ENCODE measurements at regions not wholly inside any gene's neighbourhood (a gene's known extent, or its start where the extent isn't known, plus 50 kb on each side); places are given as distances from the start of the nearest gene placed in this dataset.

DNA sequence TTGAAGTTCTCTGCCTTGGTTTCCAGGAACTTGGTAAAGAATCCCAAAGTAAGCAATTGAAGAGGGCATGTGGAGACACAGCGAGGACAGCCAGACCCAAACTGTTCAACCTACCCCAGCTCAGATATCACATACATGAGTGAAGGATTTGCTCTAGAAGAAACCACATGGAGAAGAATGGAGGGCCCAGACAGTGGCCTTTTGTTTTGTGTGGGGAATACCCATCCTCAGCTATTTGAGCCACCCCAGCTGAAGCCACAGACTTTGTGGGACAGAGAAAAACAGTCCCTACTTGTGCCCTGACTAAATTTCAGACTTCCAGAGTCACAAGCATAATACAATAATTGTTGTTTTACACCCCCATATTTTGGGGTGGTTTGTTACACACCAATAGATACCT, 387.1 kb downstream of the ZSWIM6 start:
- DNase-seq = no peak
- Histone ChIP-seq H3K36me3 (replicated peaks; ENCODE audit: control insufficient read depth, insufficient read depth, low read length) (no peaks in the 10 kb centered on the region), H3K27me3 (ENCODE audit: control insufficient read depth, insufficient read depth, low read length) (no peaks in the 10 kb centered on the region), H3K4me3 (ENCODE audit: insufficient read depth, low read depth, low read length) (no peak overlapping the region)

DNA sequence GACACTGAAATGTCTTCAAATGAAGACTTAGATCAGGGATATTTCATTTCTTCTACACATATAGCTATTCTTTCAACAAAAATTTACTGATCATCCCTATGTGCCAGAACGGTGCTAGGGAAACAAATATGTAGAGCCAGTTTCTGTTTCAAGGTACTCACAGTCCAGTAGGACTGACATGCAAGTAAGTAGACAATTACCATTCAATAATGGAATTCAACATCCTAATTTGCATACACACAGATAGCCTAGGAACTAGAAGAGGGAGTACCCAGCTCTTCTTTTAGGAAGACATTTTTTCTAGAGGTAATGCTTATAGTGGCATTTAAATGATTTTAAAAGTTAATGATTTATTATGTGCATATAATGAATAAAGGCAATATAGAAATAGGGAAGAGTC, 388.8 kb downstream of the ZSWIM6 start:
- Histone ChIP-seq H3K4me3 (ENCODE audit: insufficient read depth, low read depth, low read length) (no peak overlapping the region), H3K36me3 (replicated peaks; ENCODE audit: control insufficient read depth, insufficient read depth, low read length) (no peaks in the 10 kb centered on the region), H3K27me3 (ENCODE audit: control insufficient read depth, insufficient read depth, low read length) (no peaks in the 10 kb centered on the region)
- DNase-seq = no peak

DNA sequence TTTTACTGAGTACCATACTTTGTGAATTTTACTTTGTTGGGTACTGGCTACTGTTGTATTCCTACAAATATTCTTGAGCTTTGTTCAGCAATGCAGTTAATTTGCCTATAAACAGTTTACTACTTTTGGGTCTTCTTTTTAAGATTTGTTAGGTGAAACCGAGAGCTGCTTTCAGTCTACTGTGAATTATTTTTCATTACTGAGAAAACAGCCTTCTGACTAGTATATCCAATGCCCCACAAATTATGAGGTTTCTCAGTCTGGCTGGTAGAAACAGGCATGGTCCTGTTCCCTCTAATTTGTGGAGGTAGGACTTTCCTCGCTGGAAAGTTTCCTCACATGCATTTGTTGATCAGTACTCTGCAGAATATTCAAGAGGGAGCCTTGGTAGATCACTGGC, 392.0 kb downstream of the ZSWIM6 start:
- DNase-seq = no peak
- no peaks in the 10 kb centered on the region for H3K36me3 ChIP-seq (replicated peaks; ENCODE audit: control insufficient read depth, insufficient read depth, low read length)
- no peaks in the 10 kb centered on the region for H3K27me3 ChIP-seq (ENCODE audit: control insufficient read depth, insufficient read depth, low read length)
- H3K4me3 ChIP-seq (ENCODE audit: insufficient read depth, low read depth, low read length) = no peak overlapping the region

DNA sequence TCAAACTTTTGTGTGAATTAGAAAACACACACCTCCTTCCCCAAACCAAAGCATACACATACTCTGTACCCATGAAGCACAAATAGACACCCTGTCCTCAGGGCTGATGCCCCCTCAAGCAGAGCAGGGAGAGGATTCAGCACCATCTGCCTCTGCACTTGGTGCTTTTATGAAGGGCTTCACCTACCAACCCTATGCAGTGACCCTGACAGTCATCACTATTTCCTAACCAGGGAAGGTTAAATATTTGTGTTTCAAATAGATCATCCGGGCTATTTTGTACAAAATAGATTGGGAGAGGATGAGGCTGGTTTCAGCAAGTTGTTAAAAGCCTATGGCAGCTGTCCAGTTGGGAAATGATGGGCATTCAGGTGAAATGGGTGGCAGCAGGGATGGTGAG, 396.2 kb downstream of the ZSWIM6 start:
- Histone ChIP-seq H3K36me3 (replicated peaks; ENCODE audit: control insufficient read depth, insufficient read depth, low read length) (no peaks in the 10 kb centered on the region), H3K4me3 (ENCODE audit: insufficient read depth, low read depth, low read length) (no peak overlapping the region), H3K27me3 (ENCODE audit: control insufficient read depth, insufficient read depth, low read length) (no peaks in the 10 kb centered on the region; the same call in 1 of the 2 replicates)
- DNase-seq = no peak

DNA sequence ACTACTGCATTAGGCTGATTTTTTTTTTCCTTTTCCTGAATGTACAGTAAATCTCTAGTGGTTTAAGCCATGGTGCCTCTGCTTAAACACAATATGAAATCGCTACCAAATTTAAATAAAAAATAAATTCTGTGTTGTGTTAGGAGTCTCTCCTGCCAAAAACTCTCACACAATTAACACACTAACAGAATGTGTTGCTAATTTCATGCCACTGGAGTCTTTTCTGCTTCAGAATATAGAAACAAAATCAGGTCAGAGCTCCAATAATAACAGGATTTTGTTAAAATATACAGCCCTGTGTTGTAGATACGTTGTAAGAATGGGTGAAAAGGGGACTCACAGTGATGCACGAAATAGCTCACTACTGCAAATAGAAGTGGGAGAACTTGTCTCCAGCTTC, 398.8 kb downstream of the ZSWIM6 start:
- Histone ChIP-seq H3K27me3 (ENCODE audit: control insufficient read depth, insufficient read depth, low read length) (no peaks in the 10 kb centered on the region; the same call in 1 of the 2 replicates), H3K4me3 (ENCODE audit: insufficient read depth, low read depth, low read length) (no peak overlapping the region), H3K36me3 (replicated peaks; ENCODE audit: control insufficient read depth, insufficient read depth, low read length) (no peaks in the 10 kb centered on the region)
- DNase-seq = no peak

DNA sequence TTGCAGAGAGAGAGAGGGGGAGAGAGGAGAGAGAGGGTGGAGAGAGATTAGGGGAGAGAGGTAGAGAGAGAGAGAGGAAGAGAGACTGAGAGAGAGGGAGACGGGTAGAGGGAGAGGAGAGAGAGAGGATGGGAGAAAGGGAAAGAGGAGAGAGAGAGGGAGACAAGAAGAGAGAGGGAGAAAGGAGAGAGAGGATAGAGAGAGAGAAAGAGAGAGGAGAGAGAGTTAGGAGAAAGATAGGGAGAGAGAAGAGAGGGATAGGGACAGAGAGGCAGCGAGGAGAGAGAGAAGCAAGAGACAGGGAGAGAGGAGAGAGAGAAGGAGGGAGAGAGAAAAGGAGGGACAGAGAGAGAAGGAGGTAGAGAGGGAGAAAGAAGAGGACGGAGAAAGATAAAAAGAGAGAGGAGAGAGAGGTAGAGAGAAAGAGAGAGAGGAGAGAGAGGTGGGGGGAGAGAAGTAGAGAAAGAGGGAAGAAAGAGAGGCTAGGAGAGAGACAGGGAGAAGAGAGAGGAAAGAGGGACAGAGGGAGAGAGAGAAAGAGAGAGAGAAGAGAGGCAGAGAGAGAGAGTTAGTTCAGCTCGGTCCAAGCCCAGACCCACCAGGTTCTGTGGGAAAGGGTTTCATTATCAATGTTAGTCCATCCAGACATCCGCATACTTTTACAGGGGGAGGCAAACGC, 399.3 kb downstream of the ZSWIM6 start:
- no peak for DNase-seq

DNA sequence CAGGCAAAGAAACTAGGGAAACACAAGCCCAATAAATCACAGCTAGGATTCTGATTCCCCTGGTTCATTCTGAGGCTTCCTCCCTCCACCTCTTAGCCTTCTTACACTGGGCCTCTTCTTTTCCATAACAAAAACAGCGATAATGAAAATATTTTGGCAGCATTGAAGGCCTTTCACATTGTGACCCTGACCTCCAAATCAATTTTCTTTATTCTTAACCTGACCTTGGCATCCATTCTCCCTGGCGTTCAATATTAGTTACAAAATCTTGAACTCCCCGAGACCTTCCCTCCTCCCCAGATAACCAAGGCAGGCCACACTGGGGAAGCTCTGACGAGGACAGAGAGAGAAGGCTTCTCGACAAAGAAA, 399.9 kb downstream of the ZSWIM6 start:
- no peak overlapping the region for H3K4me3 ChIP-seq (ENCODE audit: insufficient read depth, low read depth, low read length)
- peak; percentile 14 for DNase-seq
- no peaks in the 10 kb centered on the region for H3K36me3 ChIP-seq (replicated peaks; ENCODE audit: control insufficient read depth, insufficient read depth, low read length)
- H3K27me3 ChIP-seq (ENCODE audit: control insufficient read depth, insufficient read depth, low read length) = no peaks in the 10 kb centered on the region; the same call in 1 of the 2 replicates

More for the DNA sequence above, 399.3 kb downstream of the ZSWIM6 start:
- no peaks in the 10 kb centered on the region; the same call in 1 of the 2 replicates for H3K27me3 ChIP-seq (ENCODE audit: control insufficient read depth, insufficient read depth, low read length)
- H3K36me3 ChIP-seq (replicated peaks; ENCODE audit: control insufficient read depth, insufficient read depth, low read length) = no peaks in the 10 kb centered on the region
- H3K4me3 ChIP-seq (ENCODE audit: insufficient read depth, low read depth, low read length) = no peak overlapping the region

DNA sequence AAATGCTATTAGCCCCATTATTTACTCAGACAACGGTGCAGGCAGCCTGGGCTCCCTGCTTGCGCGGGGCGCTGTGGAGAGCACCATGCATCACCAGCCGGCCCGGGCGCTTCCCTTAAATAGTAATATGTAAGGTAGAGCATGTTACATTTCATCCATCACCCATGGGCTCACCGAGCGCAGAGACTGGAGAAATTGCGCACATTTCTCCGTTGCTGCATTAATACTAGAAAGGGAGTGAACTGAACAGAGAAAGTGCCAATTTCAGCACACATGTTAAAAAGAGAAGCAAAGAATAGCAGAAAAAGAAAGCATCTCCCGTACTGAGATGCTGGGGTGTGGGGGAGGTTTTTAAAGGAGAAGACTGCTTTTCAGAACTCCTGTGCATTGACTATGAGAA, 400.3 kb downstream of the ZSWIM6 start:
- H3K36me3 ChIP-seq (replicated peaks; ENCODE audit: control insufficient read depth, insufficient read depth, low read length) = no peaks in the 10 kb centered on the region
- H3K4me3 ChIP-seq (ENCODE audit: insufficient read depth, low read depth, low read length) = no peak overlapping the region
- no peaks in the 10 kb centered on the region; the same call in 1 of the 2 replicates for H3K27me3 ChIP-seq (ENCODE audit: control insufficient read depth, insufficient read depth, low read length)
- DNase-seq = peak; percentile 26

DNA sequence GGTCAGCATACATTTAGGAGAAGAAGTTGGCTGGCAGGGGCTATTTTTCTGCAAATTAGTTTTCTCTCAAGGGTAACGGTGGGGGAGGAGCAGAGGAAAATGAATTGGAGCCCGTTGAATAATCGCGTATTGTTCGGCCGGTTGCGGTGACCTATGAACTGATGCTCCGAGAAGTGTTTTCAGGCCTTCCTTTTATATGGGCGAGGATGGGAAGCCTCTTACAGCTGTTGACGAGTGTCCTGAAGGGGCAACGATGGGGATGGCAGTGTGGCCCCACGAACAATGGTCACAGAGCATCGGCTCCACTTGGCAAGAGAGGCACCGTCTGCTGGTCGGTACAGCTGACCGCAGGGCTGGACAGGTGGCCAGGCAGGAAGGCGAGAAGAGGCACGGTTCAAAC, 400.7 kb downstream of the ZSWIM6 start:
- DNase-seq = peak; percentile 10
- H3K36me3 ChIP-seq (replicated peaks; ENCODE audit: control insufficient read depth, insufficient read depth, low read length) = no peaks in the 10 kb centered on the region
- no peaks in the 10 kb centered on the region; the same call in 1 of the 2 replicates for H3K27me3 ChIP-seq (ENCODE audit: control insufficient read depth, insufficient read depth, low read length)
- no peak overlapping the region for H3K4me3 ChIP-seq (ENCODE audit: insufficient read depth, low read depth, low read length)

DNA sequence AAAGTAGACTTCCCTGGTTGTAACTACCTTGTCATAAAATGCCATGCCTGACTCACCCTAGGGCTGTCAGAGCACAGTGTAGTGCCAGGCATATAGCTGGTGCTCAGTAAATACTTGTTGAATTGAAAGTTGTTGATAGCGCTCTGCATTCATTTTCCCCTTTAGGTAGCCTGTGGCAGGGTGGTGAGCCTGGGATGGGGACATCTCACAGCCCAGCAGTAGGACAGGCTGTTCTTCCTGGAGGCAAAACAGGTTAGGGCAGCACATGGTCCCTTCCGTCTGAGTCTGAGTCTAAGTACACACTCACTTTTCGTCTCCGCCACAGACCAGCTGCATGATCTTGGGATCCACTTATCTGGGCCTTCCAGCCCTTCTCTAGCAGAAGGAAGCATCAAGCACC, 401.9 kb downstream of the ZSWIM6 start:
- Histone ChIP-seq H3K4me3 (ENCODE audit: insufficient read depth, low read depth, low read length) (no peak overlapping the region), H3K36me3 (replicated peaks; ENCODE audit: control insufficient read depth, insufficient read depth, low read length) (no peaks in the 10 kb centered on the region), H3K27me3 (ENCODE audit: control insufficient read depth, insufficient read depth, low read length) (no peaks in the 10 kb centered on the region; the same call in 1 of the 2 replicates)
- DNase-seq = no peak

DNA sequence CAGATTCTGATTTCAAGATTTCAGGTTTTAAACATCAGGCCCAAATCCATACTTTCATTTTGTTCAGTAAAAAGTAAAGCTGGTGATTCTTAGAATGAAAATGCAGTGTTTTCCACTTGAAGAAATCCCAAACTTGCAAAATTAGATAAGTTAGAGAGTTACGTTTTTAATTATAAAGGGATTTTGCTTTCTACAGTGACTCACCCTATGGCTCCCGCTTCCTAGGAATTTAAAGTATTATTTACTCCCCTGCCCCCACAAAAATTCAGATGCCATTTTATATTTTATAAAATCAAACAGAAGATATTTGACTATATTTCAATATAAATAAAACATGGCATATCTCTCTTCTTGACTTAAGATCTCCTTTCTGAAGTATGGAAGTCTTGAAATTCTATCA, 402.9 kb downstream of the ZSWIM6 start:
- H3K4me3 ChIP-seq (ENCODE audit: insufficient read depth, low read depth, low read length) = no peak overlapping the region
- H3K27me3 ChIP-seq (ENCODE audit: control insufficient read depth, insufficient read depth, low read length) = no peaks in the 10 kb centered on the region; the same call in 1 of the 2 replicates
- H3K36me3 ChIP-seq (replicated peaks; ENCODE audit: control insufficient read depth, insufficient read depth, low read length) = no peaks in the 10 kb centered on the region
- no peak for DNase-seq

DNA sequence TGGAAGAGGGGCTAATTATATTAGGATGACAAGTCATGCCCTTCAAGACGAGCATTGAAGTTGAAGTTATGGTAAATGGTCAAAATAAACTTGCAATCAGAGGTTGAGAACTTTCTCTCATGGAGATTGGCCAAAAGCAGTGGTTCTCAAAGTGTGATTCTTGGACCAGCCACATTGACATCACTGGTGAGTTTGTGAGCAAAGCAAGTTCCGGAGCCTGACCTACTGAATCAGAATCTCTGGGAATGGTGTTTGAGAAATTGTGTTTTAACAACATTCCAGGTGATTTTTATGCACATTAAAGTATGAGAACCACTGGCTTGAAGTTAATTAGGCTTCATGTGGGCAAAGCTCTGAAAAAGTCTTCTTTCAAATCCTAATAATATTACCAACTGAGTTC, 403.5 kb downstream of the ZSWIM6 start:
- no peak overlapping the region for H3K4me3 ChIP-seq (ENCODE audit: insufficient read depth, low read depth, low read length)
- no peak for DNase-seq
- no peaks in the 10 kb centered on the region for H3K36me3 ChIP-seq (replicated peaks; ENCODE audit: control insufficient read depth, insufficient read depth, low read length)
- H3K27me3 ChIP-seq (ENCODE audit: control insufficient read depth, insufficient read depth, low read length) = no peaks in the 10 kb centered on the region; the same call in 1 of the 2 replicates

DNA sequence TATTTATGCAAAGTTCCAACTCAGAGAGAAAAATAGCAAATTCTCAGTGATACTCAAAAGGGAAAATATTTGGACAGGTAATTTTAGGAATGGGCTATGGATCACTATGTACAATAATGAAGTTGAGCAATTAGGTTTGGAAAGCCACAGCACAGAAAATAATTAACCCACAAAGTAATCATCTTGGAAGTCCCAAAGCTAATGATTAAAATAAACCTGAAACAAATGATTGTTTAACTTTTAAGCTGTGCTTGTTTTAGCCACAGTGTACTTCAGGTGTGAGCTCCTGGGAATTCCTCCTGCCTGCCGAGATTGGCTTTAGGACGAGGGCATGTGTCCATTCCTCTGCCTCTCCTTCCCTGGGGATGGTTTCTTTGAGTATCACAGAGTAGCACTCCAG, 403.9 kb downstream of the ZSWIM6 start:
- no peak for DNase-seq
- no peaks in the 10 kb centered on the region; the same call in 1 of the 2 replicates for H3K27me3 ChIP-seq (ENCODE audit: control insufficient read depth, insufficient read depth, low read length)
- no peaks in the 10 kb centered on the region for H3K36me3 ChIP-seq (replicated peaks; ENCODE audit: control insufficient read depth, insufficient read depth, low read length)
- no peak overlapping the region for H3K4me3 ChIP-seq (ENCODE audit: insufficient read depth, low read depth, low read length)

DNA sequence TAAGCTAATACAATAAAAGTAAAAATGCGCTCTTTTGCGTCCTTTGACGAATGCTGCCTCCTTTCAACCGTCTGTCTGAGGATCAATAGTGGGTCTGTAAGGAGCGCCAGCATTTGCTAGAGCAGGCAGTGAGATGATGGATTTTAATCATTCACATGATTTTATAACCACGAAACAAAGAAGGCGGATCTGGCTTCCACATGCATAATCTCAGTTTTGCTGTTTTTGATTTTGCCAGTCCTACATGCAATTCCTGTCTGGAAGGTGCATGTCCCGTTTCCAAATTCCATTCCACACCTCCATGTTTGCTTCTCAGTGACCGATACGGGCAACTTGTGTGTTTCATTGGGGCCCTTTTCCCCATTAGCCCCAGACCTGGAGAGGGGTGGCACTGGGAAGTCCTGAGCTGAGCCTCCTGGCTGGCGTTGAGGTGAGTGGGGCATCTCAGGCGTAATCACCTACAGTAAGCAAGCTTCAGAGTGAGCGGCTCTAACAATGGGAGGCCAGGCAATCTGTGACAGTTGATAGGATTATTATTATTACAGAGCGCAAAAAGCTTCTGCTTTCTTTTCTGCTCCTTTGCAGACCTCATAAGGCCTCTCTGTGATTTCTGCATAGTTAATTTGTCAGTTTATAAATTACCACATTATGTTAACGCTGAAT, 405.4 kb downstream of the ZSWIM6 start:
- no peaks in the 10 kb centered on the region; the same call in 1 of the 2 replicates for H3K27me3 ChIP-seq (ENCODE audit: control insufficient read depth, insufficient read depth, low read length)
- no peaks in the 10 kb centered on the region for H3K36me3 ChIP-seq (replicated peaks; ENCODE audit: control insufficient read depth, insufficient read depth, low read length)
- no peak overlapping the region for H3K4me3 ChIP-seq (ENCODE audit: insufficient read depth, low read depth, low read length)
- no peak for DNase-seq

DNA sequence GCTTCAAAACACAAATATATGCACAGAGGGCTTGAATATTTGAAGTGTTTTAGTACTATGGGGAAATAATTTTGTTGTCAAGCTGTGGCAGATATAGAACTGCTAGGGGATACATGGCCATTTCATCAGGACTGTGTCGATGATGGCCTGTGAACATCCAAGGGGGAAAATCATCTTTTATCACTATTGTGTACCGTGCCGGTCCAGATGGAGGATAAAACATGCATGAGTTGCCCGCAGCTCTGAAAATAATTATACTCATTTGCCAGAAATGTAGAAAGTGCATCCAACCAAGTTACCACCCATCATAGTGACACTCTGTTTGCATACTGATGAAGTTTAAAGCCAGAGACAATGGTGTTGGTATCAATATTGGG, 405.9 kb downstream of the ZSWIM6 start:
- no peaks in the 10 kb centered on the region; the same call in 1 of the 2 replicates for H3K27me3 ChIP-seq (ENCODE audit: control insufficient read depth, insufficient read depth, low read length)
- no peaks in the 10 kb centered on the region for H3K36me3 ChIP-seq (replicated peaks; ENCODE audit: control insufficient read depth, insufficient read depth, low read length)
- no peak overlapping the region for H3K4me3 ChIP-seq (ENCODE audit: insufficient read depth, low read depth, low read length)
- DNase-seq = no peak
